Upper lobe of right lung (tissue), 1 donor: ENCODE measurements at regions not wholly inside any gene's neighbourhood (a gene's known extent, or its start where the extent isn't known, plus 50 kb on each side); places are given as distances from the start of the nearest gene placed in this dataset.

Experiments
- ATAC-seq: fragments of 200-7000 bp; cut with Tn5 transposase; one replicate; pipeline ENCODE4 v1.9.1; 2020; ENCODE audit warnings: mild to moderate bottlenecking, moderate library complexity
- DNase-seq: peaks from one replicate; pipeline ENCODE4 v3.0.0-alpha.2; 2020
- H3K27ac ChIP-seq: fragments of 200-600 bp; one replicate; pipeline ENCODE4 v1.8.0; 2022
- H3K27me3 ChIP-seq: fragments of 200-600 bp; one replicate; pipeline ENCODE4 v1.8.0; 2022; ENCODE audit warnings: mild to moderate bottlenecking
- H3K36me3 ChIP-seq: fragments of 200-600 bp; one replicate; pipeline ENCODE4 v1.8.0; 2022
- H3K4me1 ChIP-seq: fragments of 200-600 bp; one replicate; pipeline ENCODE4 v1.8.0; 2022
- H3K4me3 ChIP-seq: fragments of 200-600 bp; one replicate; pipeline ENCODE4 v1.8.0; 2022; ENCODE audit warnings: mild to moderate bottlenecking
- H3K9me3 ChIP-seq: fragments of 200-600 bp; one replicate; pipeline ENCODE4 v1.8.0; 2022
- CTCF ChIP-seq: fragments of 200-600 bp; IDR thresholded peaks from one replicate; pipeline ENCODE4 v1.8.0; 2022; ENCODE audit warnings: antibody characterized with exemption
- intact Hi-C: fragments of 100-400 bp; cut with DNase I; formaldehyde crosslinking; loops from one replicate; pipeline ENCODE4 v1.11.0; 2022
- donor health status: DM: no; HTN: yes; CAD: no; lungs with severe emphysema.

GRCh38 chr3:160090653-160091052 is 102.0 kb downstream of the IL12A start:
- Histone ChIP-seq H3K27ac (no peak overlapping the region), H3K36me3 (no peaks in the 10 kb centered on the region), H3K4me1 (no peaks in the 10 kb centered on the region)

GRCh38 chr3:160091441-160091840 is 102.8 kb downstream of the IL12A start:
- H3K4me1 ChIP-seq: no peaks in the 10 kb centered on the region
- intact Hi-C loops: no loop called here
- DNase-seq (no peak), ATAC-seq (no peak)
- no peak for TF ChIP-seq CTCF
- H3K9me3 ChIP-seq: no peaks in the 10 kb centered on the region
- no peak overlapping the region for H3K27ac ChIP-seq
- no peaks in the 10 kb centered on the region for H3K27me3 ChIP-seq
- no peak overlapping the region for H3K4me3 ChIP-seq
- no peaks in the 10 kb centered on the region for H3K36me3 ChIP-seq

More at GRCh38 chr3:160090653-160091052, 102.0 kb downstream of the IL12A start:
- H3K9me3 ChIP-seq: no peaks in the 10 kb centered on the region
- H3K27me3 ChIP-seq: no peaks in the 10 kb centered on the region
- H3K4me3 ChIP-seq: no peak overlapping the region
- no peak for TF ChIP-seq CTCF
- intact Hi-C loops: no loop called here
- no peak for ATAC-seq
- no peak for DNase-seq

- Histone ChIP-seq H3K27me3 (no peaks in the 10 kb centered on the region), H3K27ac (no peak overlapping the region), H3K4me3 (no peak overlapping the region), H3K9me3 (no peaks in the 10 kb centered on the region), H3K36me3 (no peaks in the 10 kb centered on the region), H3K4me1 (no peaks in the 10 kb centered on the region)
- no peak for TF ChIP-seq CTCF
- ATAC-seq (no peak), DNase-seq (no peak)
- intact Hi-C loops: no loop called here
These were observed 104.1 kb downstream of the IL12A start for GRCh38 chr3:160092760-160093159.

GRCh38 chr3:160094562-160094961 is 105.9 kb downstream of the IL12A start:
- intact Hi-C loops: no loop called here
- ATAC-seq: no peak

GRCh38 chr3:160097478-160097877 is 108.8 kb downstream of the IL12A start:
- no peak for TF ChIP-seq CTCF
- Histone ChIP-seq H3K9me3 (no peaks in the 10 kb centered on the region), H3K27me3 (no peaks in the 10 kb centered on the region), H3K4me1 (no peaks in the 10 kb centered on the region), H3K36me3 (no peaks in the 10 kb centered on the region), H3K27ac (no peak overlapping the region), H3K4me3 (no peak overlapping the region)
- ATAC-seq (peak; percentile 18), DNase-seq (no peak)
- intact Hi-C loops: no loop called here

More at GRCh38 chr3:160094562-160094961, 105.9 kb downstream of the IL12A start:
- no peaks in the 10 kb centered on the region for H3K4me1 ChIP-seq
- H3K9me3 ChIP-seq: no peaks in the 10 kb centered on the region
- H3K4me3 ChIP-seq: no peak overlapping the region
- no peak for TF ChIP-seq CTCF
- H3K36me3 ChIP-seq: no peaks in the 10 kb centered on the region
- no peak for DNase-seq
- H3K27me3 ChIP-seq: no peaks in the 10 kb centered on the region
- no peak overlapping the region for H3K27ac ChIP-seq

GRCh38 chr3:160098261-160098908 is 109.8 kb downstream of the IL12A start:
- Histone ChIP-seq H3K4me3 (no peak overlapping the region), H3K27me3 (no peaks in the 10 kb centered on the region), H3K27ac (no peak overlapping the region), H3K9me3 (no peaks in the 10 kb centered on the region), H3K36me3 (no peaks in the 10 kb centered on the region), H3K4me1 (no peaks in the 10 kb centered on the region)
- TF ChIP-seq CTCF: no peak
- peak; percentile 73 for ATAC-seq
- DNase-seq: no peak
- intact Hi-C loops: no loop called here
